Cardiac septum (tissue), 1 donor: ENCODE measurements at regions not wholly inside any gene's neighbourhood (a gene's known extent, or its start where the extent isn't known, plus 50 kb on each side); places are given as distances from the start of the nearest gene placed in this dataset.

ENCODE experiments used
- DNase-seq: peaks from one replicate; pipeline ENCODE4 v3.0.0-alpha.2; 2020; ENCODE audit warnings: low spot score
- intact Hi-C: fragments of 100-400 bp; cut with DNase I; formaldehyde crosslinking; loops from one replicate; pipeline ENCODE4 v1.14.0; 2022
- donor health status: DM: no; HTN: no; CAD: no.

DNA sequence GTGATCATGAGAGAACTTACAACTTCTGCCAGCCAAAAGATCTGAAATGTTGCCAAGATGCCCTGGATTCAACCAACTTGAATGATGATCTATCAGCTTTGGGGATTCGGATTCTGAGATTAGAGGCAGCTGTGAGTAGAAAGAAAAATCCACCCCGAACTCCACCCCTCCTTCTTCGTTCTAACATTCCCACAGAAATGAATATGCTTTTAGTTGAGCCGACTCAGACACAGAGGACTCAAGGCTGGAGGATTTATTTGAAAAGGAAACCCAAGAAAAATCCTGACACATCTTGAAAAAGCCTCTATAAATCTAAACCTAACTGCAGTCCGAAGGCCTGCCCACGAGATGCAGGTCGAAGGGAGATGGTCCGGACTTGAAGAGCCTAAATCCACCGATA is 275.0 kb downstream of the GAS1 start:
- no peak for DNase-seq
- intact Hi-C loops, result no loop called here

GRCh38 chr9:86671018-86671417 is 276.3 kb downstream of the GAS1 start:
- DNase-seq, result no peak
- intact Hi-C loops, result no loop called here

DNA sequence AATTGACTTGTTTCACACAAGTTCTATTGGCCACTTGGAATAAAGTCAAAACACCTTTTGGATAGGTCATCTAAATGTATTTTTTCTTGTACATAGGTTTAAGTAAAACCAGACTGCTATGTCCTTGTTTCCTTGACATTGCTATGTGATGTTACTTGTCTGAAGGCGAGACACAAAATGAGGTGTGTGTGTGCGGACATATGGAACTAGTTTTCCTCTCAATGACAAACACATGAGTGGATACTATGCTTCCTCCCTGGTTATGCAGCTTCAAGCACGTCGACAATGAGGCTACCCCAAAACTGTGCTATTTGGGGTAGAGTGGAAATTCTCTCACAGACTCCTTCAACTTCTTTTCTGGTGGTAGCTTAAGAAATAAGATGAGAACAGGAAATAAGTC is 276.8 kb downstream of the GAS1 start:
- no peak for DNase-seq
- intact Hi-C loops, result no loop called here

GRCh38 chr9:86670076-86670475 is 277.2 kb downstream of the GAS1 start:
- intact Hi-C loops, result no loop called here
- DNase-seq, result no peak

DNA sequence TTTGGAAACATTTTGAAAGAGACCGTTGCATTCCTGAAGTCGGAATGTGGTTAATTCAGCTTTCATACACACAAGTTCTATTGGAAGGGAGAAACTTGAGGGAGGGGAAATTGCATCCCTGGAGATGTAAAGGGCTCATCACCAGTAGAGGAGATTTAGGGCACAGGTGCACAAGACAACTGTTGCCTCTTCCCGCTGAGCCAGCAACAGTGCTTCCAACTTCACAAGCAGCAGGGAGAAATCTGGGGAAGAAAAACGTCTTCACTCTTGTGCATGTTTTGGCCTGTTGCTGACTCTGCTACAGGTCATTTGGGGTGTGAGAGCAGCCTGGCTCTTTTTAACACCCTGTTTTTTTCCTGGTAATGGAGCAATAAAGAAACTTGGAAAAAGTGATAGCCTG is 277.9 kb downstream of the GAS1 start:
- no peak for DNase-seq
- intact Hi-C loops, result no loop called here

DNA sequence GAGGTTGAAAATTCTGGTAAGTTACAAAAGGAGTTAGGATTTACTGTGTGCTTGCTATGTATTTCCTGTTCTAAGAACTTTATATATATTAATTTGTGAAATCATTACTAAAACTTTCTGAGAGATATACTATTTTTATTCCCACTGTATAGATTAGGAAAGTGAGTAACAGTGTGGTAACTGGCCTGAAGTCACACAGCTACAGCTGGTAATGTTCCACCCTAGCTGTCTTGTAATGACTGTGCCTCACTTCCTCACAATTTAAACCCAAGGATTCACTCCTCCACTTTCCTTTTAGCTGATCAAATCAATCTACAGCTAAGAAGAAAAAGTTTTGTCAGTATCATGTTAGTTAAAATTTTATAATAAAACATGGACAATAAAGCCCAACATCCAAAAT is 278.8 kb downstream of the GAS1 start:
- intact Hi-C loops, result no loop called here
- DNase-seq, result no peak

- intact Hi-C loops, result no loop called here
- no peak for DNase-seq
These were observed 280.0 kb downstream of the GAS1 start for GRCh38 chr9:86667307-86667706.

DNA sequence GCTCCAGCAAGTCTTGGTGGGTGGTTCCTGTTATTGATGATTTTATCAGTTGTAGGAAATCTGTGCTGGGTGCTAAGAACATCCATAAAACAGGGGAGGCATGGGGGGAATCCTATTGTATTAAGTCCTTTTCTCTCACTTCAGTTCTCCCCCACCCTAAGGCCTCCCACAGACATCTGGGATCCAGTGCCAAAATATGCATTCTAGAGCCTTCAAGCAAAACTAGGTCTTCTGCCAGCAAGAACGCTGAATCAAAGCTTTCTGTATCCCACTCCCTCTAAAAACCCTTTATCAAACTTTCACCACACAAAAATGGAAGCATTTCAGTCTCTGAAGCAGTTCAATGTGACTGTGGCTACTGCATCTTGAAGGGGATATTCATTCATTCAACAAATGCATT is 281.9 kb downstream of the GAS1 start:
- intact Hi-C loops, result no loop called here
- no peak for DNase-seq

- DNase-seq, result no peak
- intact Hi-C loops, result no loop called here
These were observed 282.7 kb downstream of the GAS1 start for GRCh38 chr9:86664603-86665002.

- DNase-seq, result no peak
- intact Hi-C loops, result no loop called here
These were observed 283.4 kb downstream of the GAS1 start for GRCh38 chr9:86663905-86664304.

- intact Hi-C loops, result no loop called here
- DNase-seq, result no peak
These were observed 284.3 kb downstream of the GAS1 start for GRCh38 chr9:86662890-86663468.

GRCh38 chr9:86660146-86660943 is 287.0 kb downstream of the GAS1 start:
- intact Hi-C loops, result no loop called here
- no peak for DNase-seq

GRCh38 chr9:86659413-86660046 is 287.8 kb downstream of the GAS1 start:
- DNase-seq, result no peak
- intact Hi-C loops, result no loop called here

GRCh38 chr9:86655147-86655546 is 292.2 kb downstream of the GAS1 start:
- intact Hi-C loops, result no loop called here
- no peak for DNase-seq

DNA sequence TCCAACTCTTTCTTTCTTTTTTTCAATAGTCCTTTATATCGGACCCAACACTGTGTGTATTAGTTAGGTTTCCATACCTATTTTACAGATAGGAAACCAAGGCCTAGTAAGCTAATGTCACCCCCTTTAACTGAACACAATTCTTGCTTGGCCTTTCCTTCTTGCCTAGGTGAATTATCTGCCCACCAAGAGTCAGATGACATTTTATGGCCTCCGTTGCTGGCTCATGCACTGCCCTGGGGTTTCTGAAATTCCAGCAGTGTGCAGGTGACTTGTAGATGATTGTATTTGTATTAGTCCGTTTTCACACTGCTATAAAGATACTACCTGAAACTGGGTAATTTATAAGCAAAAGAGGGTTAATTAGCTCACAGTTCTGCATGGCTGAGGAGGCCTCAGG is 293.8 kb downstream of the GAS1 start:
- intact Hi-C loops, result no loop called here
- DNase-seq, result no peak

DNA sequence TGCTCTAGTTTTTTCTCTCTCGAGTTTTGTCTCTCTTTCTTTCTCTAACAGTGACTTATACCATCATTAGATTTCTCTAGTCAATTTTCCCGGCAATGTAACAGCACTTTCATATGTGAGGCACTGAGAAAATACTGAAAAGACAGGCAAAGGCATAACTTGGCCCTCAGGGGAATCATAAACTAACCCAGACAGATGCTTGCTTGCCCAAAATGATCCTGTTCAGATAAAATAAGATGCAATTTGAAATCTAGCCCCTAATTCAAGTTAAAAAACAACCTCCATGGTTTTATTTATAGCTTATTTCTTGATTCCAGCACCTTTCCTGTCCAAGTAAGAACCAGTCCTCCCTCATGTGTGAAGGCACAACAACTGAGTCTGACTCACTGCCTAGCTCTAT is 294.6 kb downstream of the GAS1 start:
- intact Hi-C loops, result no loop called here
- no peak for DNase-seq

GRCh38 chr9:86649913-86650312 is 295.7 kb upstream of the TUT7 start:
- intact Hi-C loops, result no loop called here
- DNase-seq, result no peak

DNA sequence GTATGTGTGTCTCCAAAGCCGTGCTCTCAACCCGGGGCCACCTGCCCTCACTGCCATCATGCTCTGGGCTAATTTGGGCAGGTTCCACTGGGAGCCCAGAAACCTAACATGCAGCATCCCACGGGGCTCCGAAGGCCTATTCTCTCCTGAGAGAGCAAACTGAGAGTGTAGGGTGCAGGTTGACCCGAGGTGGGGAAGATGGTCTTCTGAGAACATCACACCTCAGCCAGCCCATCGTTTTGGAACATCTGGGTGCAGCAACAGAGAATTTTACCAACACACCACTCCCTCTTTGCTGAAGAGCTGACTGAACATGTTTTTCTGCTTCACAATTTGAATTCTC is 294.6 kb upstream of the TUT7 start:
- DNase-seq, result no peak
- intact Hi-C loops, result no loop called here

- DNase-seq, result no peak
- intact Hi-C loops, result no loop called here
These were observed 294.1 kb upstream of the TUT7 start for GRCh38 chr9:86648156-86648827.

- intact Hi-C loops, result no loop called here
- DNase-seq, result no peak
These were observed 291.1 kb upstream of the TUT7 start for GRCh38 chr9:86645303-86645702.

DNA sequence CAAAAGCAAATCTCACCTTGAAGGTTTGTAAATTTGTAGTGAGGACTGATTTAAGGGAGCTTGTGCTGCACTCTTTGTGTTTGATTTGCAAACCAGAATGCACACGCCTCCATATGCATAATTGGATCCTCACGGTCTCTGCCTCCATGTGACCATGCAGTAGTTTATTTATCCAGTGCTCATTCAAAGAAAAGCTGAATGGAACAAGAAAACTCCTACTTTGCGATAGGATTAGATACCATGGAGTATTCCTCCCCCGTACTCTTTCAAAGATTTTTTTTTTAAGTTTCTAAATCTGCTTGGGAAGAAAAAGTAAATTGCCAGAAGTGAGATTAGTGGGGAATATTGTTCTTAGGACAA is 290.4 kb upstream of the TUT7 start:
- no peak for DNase-seq
- intact Hi-C loops, result no loop called here
